HEK293T (cell line): ENCODE measurements at regions not wholly inside any gene's neighbourhood (a gene's known extent, or its start where the extent isn't known, plus 50 kb on each side); places are given as distances from the start of the nearest gene placed in this dataset.

Source experiments
- ARNT ChIP-seq: fragments of 450-650 bp; IDR thresholded peaks from 2 replicates; pipeline ENCODE4 v1.6.1; 2017; ENCODE audit warnings: mild to moderate bottlenecking
- BHLHE40 ChIP-seq: fragments of 450-650 bp; IDR thresholded peaks from 2 replicates; pipeline ENCODE4 v1.6.1; 2016; ENCODE audit warnings: mild to moderate bottlenecking, moderate library complexity, borderline replicate concordance
- CTBP1 ChIP-seq: fragments of 450-650 bp; IDR thresholded peaks from 2 replicates; pipeline ENCODE4 v1.6.1; 2016; ENCODE audit warnings: borderline replicate concordance
- ELF4 ChIP-seq: fragments of 450-650 bp; IDR thresholded peaks from 2 replicates; pipeline ENCODE4 v1.6.1; 2017; ENCODE audit warnings: antibody characterized with exemption
- FOXK2 ChIP-seq: fragments of 450-650 bp; IDR thresholded peaks from 2 replicates; pipeline ENCODE4 v1.6.1; 2016; ENCODE audit warnings: mild to moderate bottlenecking
- FOXM1 ChIP-seq: fragments of 450-650 bp; IDR thresholded peaks from 2 replicates; pipeline ENCODE4 v1.6.1; 2017; ENCODE audit warnings: mild to moderate bottlenecking, borderline replicate concordance
- HDGF ChIP-seq: fragments of 450-650 bp; IDR thresholded peaks from 2 replicates; pipeline ENCODE4 v1.6.1; 2017; ENCODE audit warnings: antibody characterized with exemption, borderline replicate concordance
- L3MBTL2 ChIP-seq: fragments of 450-650 bp; conservative IDR thresholded peaks from 2 replicates; pipeline ENCODE4 v1.6.1; 2016; ENCODE audit warnings: mild to moderate bottlenecking
- LEF1 ChIP-seq: fragments of 450-650 bp; IDR thresholded peaks from 2 replicates; pipeline ENCODE4 v1.6.1; 2017; ENCODE audit warnings: mild to moderate bottlenecking, borderline replicate concordance
- NFRKB ChIP-seq: fragments of 450-650 bp; IDR thresholded peaks from 2 replicates; pipeline ENCODE4 v1.6.1; 2016; ENCODE audit warnings: mild to moderate bottlenecking, moderate library complexity
- PKNOX1 ChIP-seq: fragments of 450-650 bp; IDR thresholded peaks from 2 replicates; pipeline ENCODE4 v1.6.1; 2016
- SP1 ChIP-seq: fragments of 450-650 bp; IDR thresholded peaks from 2 replicates; pipeline ENCODE4 v1.6.1; 2017
- SUZ12 ChIP-seq: fragments of 450-650 bp; IDR thresholded peaks from 2 replicates; pipeline ENCODE4 v1.6.1; 2016; ENCODE audit warnings: mild to moderate bottlenecking
- ZNF384 ChIP-seq: fragments of 450-650 bp; IDR thresholded peaks from 2 replicates; pipeline ENCODE4 v1.6.1; 2016

GRCh38 chr16:87072101-87072500 lies 245.1 kb downstream of the C16orf95 start:
- no peak for TF ChIP-seq L3MBTL2
- TF ChIP-seq SUZ12: no peak
- TF ChIP-seq FOXK2: no peak
- no peak for TF ChIP-seq ELF4
- no peak for TF ChIP-seq BHLHE40
- TF ChIP-seq CTBP1: no peak
- TF ChIP-seq PKNOX1: no peak
- TF ChIP-seq LEF1: no peak
- TF ChIP-seq HDGF: no peak
- TF ChIP-seq ZNF384: no peak
- TF ChIP-seq SP1: no peak
- TF ChIP-seq ARNT: no peak
- no peak for TF ChIP-seq FOXM1
- no peak for TF ChIP-seq NFRKB
